GM19324 (cell line): ENCODE measurements at regions not wholly inside any gene's neighbourhood (a gene's known extent, or its start where the extent isn't known, plus 50 kb on each side); places are given as distances from the start of the nearest gene placed in this dataset.
"Not testable (repeated sequence)": the region's sequence is repeated elsewhere in the genome, so short reads cannot be mapped to it uniquely, and the experiment has no call there.

ENCODE experiments used
- ATAC-seq: cut with Tn5 transposase; IDR thresholded peaks from one replicate; pipeline ENCODE4 v1.9.1; 2021; ENCODE audit warnings: mild to moderate bottlenecking, moderate library complexity; ENCODE audit not compliant: unreplicated experiment, low FRiP score

- ATAC-seq, result no peak
These were observed 437.1 kb upstream of the PMFBP1 start for GRCh38 chr16:72609066-72609465.

GRCh38 chr16:72604375-72604774 is 432.4 kb upstream of the PMFBP1 start:
- ATAC-seq, result no peak

DNA sequence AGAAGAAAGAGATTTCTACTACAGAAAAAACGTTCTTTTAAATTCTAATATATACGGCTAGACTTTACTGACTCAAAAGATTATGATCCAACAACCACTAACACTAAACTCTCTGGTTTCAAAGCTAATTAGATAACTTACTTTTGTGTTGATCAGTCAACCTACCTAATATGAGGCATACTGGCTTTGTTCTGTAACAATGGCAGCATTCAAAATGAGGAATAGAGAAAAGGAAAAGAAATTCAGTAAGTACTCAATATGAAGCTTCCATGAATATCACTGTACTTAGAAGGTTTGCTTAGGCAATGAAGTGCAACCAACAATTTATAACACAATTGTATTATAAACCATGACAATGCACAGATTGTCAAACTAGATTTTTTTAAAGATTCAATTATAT is 430.5 kb upstream of the PMFBP1 start:
- no peak for ATAC-seq

DNA sequence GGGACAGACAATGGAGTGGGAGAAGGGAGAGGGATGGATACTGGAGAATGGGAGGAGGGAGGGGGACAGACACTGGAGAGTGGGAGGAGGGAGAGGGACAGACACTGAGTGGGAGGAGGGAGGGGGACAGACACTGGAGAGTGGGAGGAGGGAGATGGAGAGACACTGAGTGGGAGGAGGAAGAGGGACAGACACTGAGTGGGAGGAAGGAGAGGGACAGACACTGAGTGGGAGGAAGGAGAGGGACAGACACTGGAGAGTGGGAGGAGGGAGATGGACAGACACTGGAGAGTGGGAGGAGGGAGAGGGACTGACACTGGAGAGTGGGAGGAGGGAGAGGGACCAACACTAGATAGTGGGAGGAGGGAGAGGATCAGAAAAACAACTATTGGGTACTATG is 426.7 kb upstream of the PMFBP1 start:
- no peak for ATAC-seq

DNA sequence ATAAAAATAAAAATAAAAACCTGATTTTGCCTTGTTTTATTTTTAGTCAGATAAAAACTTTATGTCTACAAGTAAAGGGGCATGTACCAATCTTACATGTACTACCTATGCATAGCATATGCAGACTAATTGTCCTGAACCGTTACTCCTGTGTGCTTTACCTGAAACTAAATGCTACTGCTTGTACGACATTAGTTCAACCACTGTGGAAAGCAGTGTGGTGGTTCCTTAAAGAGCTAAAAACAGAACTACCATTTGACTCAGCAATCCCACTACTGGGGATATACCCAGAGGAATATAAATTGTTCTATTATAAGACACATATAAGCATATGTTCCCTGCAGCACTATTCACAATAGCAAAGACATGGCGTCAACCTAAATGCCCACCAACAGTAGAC is 426.0 kb upstream of the PMFBP1 start:
- no peak for ATAC-seq

GRCh38 chr16:72596373-72596772 is 424.4 kb upstream of the PMFBP1 start:
- no peak for ATAC-seq

DNA sequence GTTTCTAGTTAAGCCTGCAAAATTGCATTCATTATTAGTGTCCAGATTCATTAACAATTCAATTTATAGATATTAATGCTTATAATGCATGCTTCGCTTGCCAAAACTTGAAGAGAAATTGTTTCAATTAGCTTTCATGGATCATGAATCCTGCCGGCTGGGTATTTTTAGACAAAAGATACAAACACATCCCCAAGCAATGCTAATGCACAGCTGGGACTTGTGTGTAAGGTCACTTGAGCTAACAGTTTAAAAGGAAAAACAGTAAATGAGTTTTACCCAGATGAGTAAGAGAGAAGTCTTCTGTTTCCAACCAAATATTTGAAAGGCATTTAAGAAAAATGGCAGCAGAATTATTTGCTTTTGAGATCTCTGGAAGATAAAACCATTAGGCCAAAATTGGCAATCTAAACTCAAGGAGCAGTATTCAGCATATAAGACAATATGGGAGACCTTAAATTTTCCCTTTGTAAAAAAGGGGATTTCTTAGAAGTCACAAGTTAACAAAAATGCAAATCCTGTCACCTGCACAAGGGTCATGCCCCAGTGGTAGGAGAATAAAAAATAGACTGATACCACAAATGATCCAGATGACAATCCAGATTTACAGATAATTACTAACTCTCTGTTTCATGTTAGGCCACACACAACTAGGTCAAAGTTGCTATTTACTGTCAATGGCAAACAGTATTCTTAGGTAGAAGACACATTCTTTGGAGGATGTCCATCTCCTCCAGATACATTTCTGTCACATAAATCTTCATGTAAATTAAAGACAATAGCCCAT is 418.4 kb upstream of the PMFBP1 start:
- peak; percentile 77 for ATAC-seq

GRCh38 chr16:72588551-72588950 is 416.6 kb upstream of the PMFBP1 start:
- ATAC-seq, result no peak

DNA sequence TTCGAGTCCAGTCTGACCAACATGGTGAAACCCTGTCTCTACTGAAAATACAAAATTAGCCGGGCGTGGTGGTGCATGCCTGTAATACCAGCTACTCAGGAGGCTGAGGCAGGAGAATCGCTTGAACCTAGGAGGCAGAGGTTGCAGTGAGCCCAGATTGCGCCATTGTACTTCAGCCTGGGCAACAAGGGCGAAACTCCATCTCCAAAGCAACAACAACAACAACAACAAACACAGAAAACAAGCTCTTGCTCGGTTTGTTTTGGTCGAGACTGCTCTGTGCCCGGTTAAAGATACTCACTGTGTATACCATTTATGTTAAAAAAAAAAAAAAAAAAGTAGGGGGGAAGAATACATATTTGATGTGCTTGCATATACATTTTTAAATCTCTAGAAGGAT is 406.1 kb upstream of the PMFBP1 start:
- not testable (repeated sequence) for ATAC-seq

DNA sequence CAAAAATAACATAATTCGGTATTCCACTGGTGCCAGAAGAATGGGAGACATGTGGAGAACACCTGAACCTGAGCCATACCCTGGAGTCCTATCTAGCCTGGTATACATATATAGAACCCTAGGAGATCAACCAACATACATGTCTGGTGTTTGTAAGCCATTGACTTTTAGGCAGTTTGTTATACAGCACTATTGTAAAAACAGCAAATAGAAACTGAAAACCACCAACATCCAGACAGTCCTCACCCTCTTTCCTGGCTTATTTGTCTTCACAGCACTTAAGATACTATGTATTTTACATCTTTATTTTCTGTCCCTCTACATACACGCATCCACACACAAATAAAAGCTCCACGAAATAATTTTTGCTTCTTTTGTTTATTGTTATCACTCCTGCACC is 404.2 kb upstream of the PMFBP1 start:
- no peak for ATAC-seq

GRCh38 chr16:72569677-72570076 is 397.7 kb upstream of the PMFBP1 start:
- no peak for ATAC-seq

DNA sequence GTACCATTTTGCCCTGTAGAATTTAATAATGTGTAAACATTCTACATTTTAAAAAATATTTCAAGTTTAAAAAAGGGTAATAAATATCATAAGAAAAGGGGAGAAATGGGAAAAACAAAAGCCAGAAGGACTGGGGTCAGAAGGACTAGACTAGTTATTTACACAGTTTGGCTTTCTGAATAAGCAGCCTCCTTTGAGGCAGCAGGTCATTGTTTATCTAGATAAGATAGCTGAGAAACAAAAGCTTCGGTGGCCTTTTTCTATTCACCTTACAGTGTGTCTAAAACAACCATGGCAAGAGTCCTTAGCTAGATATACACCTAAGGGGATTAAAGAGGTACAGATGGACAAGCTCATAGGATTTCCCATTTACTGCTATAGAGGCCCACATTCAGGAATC is 396.5 kb upstream of the PMFBP1 start:
- no peak for ATAC-seq

DNA sequence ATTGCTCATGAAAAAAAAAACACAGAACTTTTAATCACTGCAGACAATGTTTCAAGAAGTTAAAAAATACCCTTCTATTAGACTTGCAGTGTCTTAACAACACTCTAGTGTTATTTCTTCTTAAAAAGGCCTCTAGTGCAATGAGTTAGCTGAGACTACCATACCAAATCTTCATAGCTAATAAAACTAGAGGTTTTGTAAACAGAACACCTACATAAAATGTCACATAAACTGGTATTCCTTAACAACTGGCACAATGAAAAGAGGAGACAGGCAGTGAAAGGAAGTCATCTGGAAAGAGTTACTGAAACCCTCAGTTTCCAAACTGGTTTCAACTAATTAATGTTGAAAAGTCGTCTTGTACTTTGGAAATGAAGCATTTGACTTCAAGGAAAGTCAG is 394.2 kb upstream of the PMFBP1 start:
- no peak for ATAC-seq

DNA sequence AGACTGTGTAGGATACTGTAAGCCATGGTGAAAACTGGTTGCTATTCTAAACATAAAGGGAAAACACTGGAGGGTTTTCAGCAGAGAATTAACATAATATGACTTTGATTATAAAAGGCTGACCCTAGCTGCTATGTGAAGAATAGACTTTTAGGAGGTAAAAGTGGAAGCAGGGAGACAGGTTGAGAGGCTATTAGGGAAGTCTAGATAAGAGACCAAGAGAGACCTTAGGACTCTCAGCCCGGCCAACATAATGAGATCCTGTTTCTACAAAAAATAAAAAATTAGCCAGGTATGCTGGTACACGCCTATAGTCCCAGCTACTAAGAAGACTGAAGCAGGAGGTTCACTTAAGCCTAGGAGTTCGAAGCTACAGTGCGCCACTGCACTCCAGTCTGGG is 393.2 kb upstream of the PMFBP1 start:
- ATAC-seq, result no peak

- ATAC-seq, result no peak
These were observed 388.7 kb upstream of the PMFBP1 start for GRCh38 chr16:72560617-72561016.

DNA sequence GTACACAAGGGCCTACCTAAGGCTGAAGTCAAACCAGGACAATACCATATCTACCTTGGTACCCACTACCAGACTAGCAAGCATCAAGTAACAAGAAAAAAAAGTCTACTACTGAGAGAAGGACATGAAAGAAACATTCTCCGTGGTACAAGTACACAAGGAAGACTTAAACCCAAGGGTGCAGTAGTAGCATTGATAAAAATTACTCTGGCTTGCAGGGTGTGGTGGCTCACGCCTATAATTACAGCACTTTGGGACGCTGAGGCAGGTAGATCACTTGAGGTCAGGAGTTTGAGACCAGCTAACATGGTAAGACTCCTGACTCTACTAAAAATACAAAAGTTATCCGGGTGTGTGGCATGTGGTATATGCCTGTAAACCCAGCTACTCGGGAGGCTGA is 386.5 kb upstream of the PMFBP1 start:
- ATAC-seq, result no peak

- no peak for ATAC-seq
These were observed 383.0 kb upstream of the PMFBP1 start for GRCh38 chr16:72554935-72555334.

GRCh38 chr16:72552654-72553053 is 380.7 kb upstream of the PMFBP1 start:
- ATAC-seq, result no peak

GRCh38 chr16:72551649-72552048 is 379.7 kb upstream of the PMFBP1 start:
- no peak for ATAC-seq

DNA sequence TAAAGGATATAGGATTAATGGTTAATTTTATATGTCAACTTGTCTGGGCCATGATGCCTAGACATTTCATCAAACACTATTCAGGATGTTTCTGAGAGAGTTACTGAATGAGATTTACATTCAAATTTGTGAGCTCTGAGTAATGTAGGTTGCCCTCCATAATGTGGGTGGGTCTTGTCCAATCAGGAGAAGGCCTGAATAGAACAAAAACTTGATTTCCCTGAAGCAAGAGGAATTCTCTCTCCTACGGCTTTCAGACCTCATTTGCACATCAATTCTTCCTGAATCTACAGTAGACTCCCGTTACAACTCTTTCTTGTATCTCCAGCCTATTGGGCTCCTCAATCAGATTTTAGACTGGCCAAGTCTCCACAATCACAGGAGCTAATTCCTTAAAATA is 377.9 kb upstream of the PMFBP1 start:
- ATAC-seq, result no peak

DNA sequence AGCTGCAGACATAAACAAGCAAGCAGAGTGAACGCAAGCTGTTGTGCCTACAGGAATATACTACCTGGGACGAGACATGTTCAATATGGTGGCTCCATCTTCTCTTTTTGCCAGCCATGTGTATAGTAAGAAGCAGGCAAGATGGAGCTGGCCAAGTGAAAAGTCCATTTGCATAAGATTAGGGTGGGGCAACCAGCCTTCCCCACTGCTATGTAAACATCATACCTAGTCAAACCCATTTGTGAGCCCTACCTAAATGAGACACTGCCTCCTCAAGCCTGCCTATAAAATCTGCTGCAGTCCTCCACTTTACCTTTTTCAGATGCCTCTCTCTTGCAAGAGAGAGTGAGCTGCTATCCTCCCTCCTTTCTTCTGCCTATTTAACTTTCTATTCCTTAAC is 370.1 kb upstream of the PMFBP1 start:
- ATAC-seq, result no peak

DNA sequence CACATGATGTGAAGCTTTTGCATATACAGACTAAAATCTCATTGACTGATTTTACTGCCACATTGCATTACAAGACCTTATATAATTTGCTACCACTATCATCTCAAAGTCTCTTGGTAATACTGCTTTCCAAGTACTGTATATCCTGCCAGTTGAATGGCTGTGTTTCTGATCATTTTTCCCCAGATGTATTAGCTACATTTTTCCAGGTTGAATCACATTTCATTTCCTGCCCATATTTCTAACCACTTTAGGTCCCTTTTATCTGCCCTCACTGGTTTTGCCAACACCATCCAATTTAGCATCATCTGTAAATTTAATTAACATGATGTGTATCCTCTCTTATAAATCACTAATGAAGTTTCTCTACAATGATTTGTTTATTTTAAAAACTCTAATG is 365.7 kb upstream of the PMFBP1 start:
- ATAC-seq, result no peak
